ENCODE measurements at regions not wholly inside any gene's neighbourhood (a gene's known extent, or its start where the extent isn't known, plus 50 kb on each side); places are given as distances from the start of the nearest gene placed in this dataset.
"Not testable (repeated sequence)": the region's sequence is repeated elsewhere in the genome, so short reads cannot be mapped to it uniquely, and the experiment has no call there.

GRCh38 chr12:90589956-90590355 lies 365.0 kb downstream of the CCER1 start:
- DNase-seq, result no peak

GRCh38 chr12:90585640-90586304 lies 369.2 kb downstream of the CCER1 start:
- no peak for DNase-seq

GRCh38 chr12:90576707-90577106 lies 378.3 kb downstream of the CCER1 start:
- DNase-seq, result no peak

- DNase-seq, result no peak
These were observed 379.0 kb downstream of the CCER1 start for GRCh38 chr12:90575995-90576394.

- no peak for DNase-seq
These were observed 380.3 kb downstream of the CCER1 start for GRCh38 chr12:90574676-90575075.

GRCh38 chr12:90572778-90573177 lies 382.2 kb downstream of the CCER1 start:
- no peak for DNase-seq

- no peak for DNase-seq
These were observed 385.3 kb downstream of the CCER1 start for GRCh38 chr12:90569685-90570084.

GRCh38 chr12:90562671-90563070 lies 392.3 kb downstream of the CCER1 start:
- DNase-seq, result no peak

GRCh38 chr12:90548595-90548994 lies 406.4 kb downstream of the CCER1 start:
- no peak for DNase-seq

- DNase-seq, result no peak
These were observed 408.5 kb downstream of the CCER1 start for GRCh38 chr12:90546511-90546910.

GRCh38 chr12:90543841-90544240 lies 411.1 kb downstream of the CCER1 start:
- DNase-seq, result no peak

GRCh38 chr12:90543374-90543773 lies 411.6 kb downstream of the CCER1 start:
- no peak for DNase-seq

- DNase-seq, result not testable (repeated sequence)
These were observed 412.1 kb downstream of the CCER1 start for GRCh38 chr12:90542852-90543251.

GRCh38 chr12:90533828-90534227 lies 421.1 kb downstream of the CCER1 start:
- not testable (repeated sequence) for DNase-seq

- no peak for DNase-seq
These were observed 434.8 kb downstream of the CCER1 start for GRCh38 chr12:90520002-90520734.

GRCh38 chr12:90519285-90519684 lies 435.7 kb downstream of the CCER1 start:
- no peak for DNase-seq

- DNase-seq, result no peak
These were observed 439.5 kb downstream of the CCER1 start for GRCh38 chr12:90515199-90516175.

GRCh38 chr12:90514325-90514724 lies 440.7 kb downstream of the CCER1 start:
- no peak for DNase-seq

- DNase-seq, result no peak
These were observed 442.5 kb downstream of the CCER1 start for GRCh38 chr12:90512518-90512917.

- DNase-seq, result no peak
These were observed 444.0 kb downstream of the CCER1 start for GRCh38 chr12:90510948-90511347.

- DNase-seq, result no peak
These were observed 450.2 kb downstream of the CCER1 start for GRCh38 chr12:90504806-90505205.

- no peak for DNase-seq
These were observed 452.9 kb downstream of the CCER1 start for GRCh38 chr12:90502070-90502469.

- no peak for DNase-seq
These were observed 453.6 kb downstream of the CCER1 start for GRCh38 chr12:90501412-90501811.
